Esophagus muscularis mucosa (tissue), 3 donors: ENCODE measurements at regions not wholly inside any gene's neighbourhood (a gene's known extent, or its start where the extent isn't known, plus 50 kb on each side); places are given as distances from the start of the nearest gene placed in this dataset.
"Not testable (repeated sequence)": the region's sequence is repeated elsewhere in the genome, so short reads cannot be mapped to it uniquely, and the experiment has no call there.

Experiments used
- POLR2A ChIP-seq: fragments of 450-650 bp; IDR thresholded peaks from one replicate; pipeline ENCODE4 v1.6.1; 2017; ENCODE audit warnings: antibody characterized with exemption, moderate library complexity, mild to moderate bottlenecking, low read depth
- TF ChIP-seq, protein P1 (sequence below), 3 experiments: fragments of 200-600 bp in 2 of 3; fragments of 450-650 bp in 1 of 3; sonication (generic) in 2 of 3; IDR thresholded peaks; one replicate each; pipeline ENCODE4 v1.5.1; 2017 to 2019; ENCODE audit warnings: antibody characterized with exemption in 3 of 3, mild to moderate bottlenecking in 2 of 3, moderate library complexity in 1 of 3

DNA sequence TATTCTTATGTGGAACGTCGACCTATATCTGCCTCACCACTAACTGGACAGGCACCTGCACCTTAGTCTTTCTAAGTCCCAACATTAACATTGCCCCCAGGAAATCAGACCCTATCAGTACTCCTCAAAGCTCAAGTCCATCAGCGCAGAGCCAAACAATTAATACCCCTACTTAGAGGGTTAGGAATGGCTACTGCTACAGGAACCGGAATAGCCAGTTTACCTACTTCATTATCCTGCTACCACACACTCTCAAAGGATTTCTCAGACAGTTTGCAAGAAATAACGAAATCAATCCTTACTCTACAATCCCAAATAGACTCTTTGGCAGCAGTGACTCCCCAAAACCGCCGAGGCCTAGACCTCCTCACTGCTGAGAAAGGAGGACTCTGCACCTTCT, 123.1 kb upstream of the CRY1 start:
- TF ChIP-seq, protein P1, sequence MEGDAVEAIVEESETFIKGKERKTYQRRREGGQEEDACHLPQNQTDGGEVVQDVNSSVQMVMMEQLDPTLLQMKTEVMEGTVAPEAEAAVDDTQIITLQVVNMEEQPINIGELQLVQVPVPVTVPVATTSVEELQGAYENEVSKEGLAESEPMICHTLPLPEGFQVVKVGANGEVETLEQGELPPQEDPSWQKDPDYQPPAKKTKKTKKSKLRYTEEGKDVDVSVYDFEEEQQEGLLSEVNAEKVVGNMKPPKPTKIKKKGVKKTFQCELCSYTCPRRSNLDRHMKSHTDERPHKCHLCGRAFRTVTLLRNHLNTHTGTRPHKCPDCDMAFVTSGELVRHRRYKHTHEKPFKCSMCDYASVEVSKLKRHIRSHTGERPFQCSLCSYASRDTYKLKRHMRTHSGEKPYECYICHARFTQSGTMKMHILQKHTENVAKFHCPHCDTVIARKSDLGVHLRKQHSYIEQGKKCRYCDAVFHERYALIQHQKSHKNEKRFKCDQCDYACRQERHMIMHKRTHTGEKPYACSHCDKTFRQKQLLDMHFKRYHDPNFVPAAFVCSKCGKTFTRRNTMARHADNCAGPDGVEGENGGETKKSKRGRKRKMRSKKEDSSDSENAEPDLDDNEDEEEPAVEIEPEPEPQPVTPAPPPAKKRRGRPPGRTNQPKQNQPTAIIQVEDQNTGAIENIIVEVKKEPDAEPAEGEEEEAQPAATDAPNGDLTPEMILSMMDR (IDR thresholded peaks at IDR 0.05) = not testable (repeated sequence)
- not testable (repeated sequence) for TF ChIP-seq POLR2A
